ENCODE measurements at regions not wholly inside any gene's neighbourhood (a gene's known extent, or its start where the extent isn't known, plus 50 kb on each side); places are given as distances from the start of the nearest gene placed in this dataset.

DNA sequence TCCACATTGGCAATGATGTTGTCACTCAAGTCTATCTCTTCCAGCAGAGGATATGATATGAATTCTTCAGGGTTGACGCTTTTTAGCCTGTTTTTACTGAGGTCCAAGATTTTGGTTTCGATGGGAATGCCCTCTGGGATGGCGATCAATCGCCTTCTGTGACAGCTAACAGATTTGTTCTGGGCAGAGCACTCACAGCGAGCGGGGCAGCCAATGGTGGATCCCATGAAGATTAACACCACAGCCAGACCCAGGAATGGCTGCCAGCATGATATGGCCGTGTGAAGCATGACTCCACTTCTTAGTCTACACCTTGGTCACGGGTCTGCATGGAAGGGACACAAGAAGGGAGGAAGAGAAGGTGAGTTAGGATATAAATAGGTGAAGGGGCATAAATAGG, 377.1 kb upstream of the C9orf72 start:
- BruUV-seq (replicated peaks), result no TSS peak
- Histone ChIP-seq H3K9me3 (replicated peaks; ENCODE audit: control insufficient read depth, insufficient read depth, low read length) (peaks cover 4% of the 10 kb centered on the region), H3K36me3 (ENCODE audit: control insufficient read depth in 2 of 2, extremely low read depth in 1 of 2, insufficient read depth in 2 of 2, low read length in 2 of 2) (no peaks in the 10 kb centered on the region), H3K4me2 (ENCODE audit: insufficient read depth, low read length) (no peak overlapping the region), H3K4me1 (ENCODE audit: control insufficient read depth, extremely low read depth, insufficient read depth, low read length) (no peaks in the 10 kb centered on the region), H4K20me1 (replicated peaks; ENCODE audit: control insufficient read depth, extremely low read depth, insufficient read depth, low read length) (no peaks in the 10 kb centered on the region), H3K79me2 (ENCODE audit: control insufficient read depth, insufficient read depth, low read length) (no peaks in the 10 kb centered on the region), H2AFZ (ENCODE audit: low read depth, low read length) (no peak overlapping the region), H3K9me1 (replicated peaks; ENCODE audit: control insufficient read depth, extremely low read depth, insufficient read depth, low read length) (no peaks in the 10 kb centered on the region), H3K27me3 (ENCODE audit: control insufficient read depth in 2 of 2, insufficient read depth in 2 of 2, low read length in 2 of 2) (no peaks in the 10 kb centered on the region), H3K27ac (ENCODE audit: insufficient read depth, low read depth, low read length) (no peak overlapping the region), H3K9ac (replicated peaks; ENCODE audit: extremely low read depth, insufficient read depth, low read length) (no peak overlapping the region), H3K4me3 (replicated peaks in 1 of 3; ENCODE audit: insufficient read depth in 1 of 3, low read depth in 1 of 3, low read length in 3 of 3) (no peak overlapping the region)
- dilution Hi-C loops (cut with MboI; ENCODE audit: extremely low pct_ligation_motif_present, low sequenced_read_pairs), result no loop called here
- TF ChIP-seq EZH2 (IDR thresholded peaks at IDR 0.05; ENCODE audit: borderline replicate concordance, low read depth, low read length, severe bottlenecking), result no peak
- TF ChIP-seq GATA2 (IDR thresholded peaks at IDR 0.05; ENCODE audit: insufficient read depth, insufficient read length, low read depth, low read length), result no peak
- no peak for TF ChIP-seq JUN (IDR thresholded peaks at IDR 0.05; ENCODE audit: borderline replicate concordance, insufficient read depth, insufficient read length, low read depth)
- TF ChIP-seq, protein P1, sequence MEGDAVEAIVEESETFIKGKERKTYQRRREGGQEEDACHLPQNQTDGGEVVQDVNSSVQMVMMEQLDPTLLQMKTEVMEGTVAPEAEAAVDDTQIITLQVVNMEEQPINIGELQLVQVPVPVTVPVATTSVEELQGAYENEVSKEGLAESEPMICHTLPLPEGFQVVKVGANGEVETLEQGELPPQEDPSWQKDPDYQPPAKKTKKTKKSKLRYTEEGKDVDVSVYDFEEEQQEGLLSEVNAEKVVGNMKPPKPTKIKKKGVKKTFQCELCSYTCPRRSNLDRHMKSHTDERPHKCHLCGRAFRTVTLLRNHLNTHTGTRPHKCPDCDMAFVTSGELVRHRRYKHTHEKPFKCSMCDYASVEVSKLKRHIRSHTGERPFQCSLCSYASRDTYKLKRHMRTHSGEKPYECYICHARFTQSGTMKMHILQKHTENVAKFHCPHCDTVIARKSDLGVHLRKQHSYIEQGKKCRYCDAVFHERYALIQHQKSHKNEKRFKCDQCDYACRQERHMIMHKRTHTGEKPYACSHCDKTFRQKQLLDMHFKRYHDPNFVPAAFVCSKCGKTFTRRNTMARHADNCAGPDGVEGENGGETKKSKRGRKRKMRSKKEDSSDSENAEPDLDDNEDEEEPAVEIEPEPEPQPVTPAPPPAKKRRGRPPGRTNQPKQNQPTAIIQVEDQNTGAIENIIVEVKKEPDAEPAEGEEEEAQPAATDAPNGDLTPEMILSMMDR (IDR thresholded peaks at IDR 0.05; ENCODE audit: extremely low read depth in 1 of 2, insufficient read depth in 1 of 2, low read depth in 1 of 2, low read length in 2 of 2), result no peak
- TF ChIP-seq POLR2AphosphoS5 (IDR thresholded peaks at IDR 0.05; ENCODE audit: insufficient read depth, low read depth, low read length), result no peak
- no peak for TF ChIP-seq FOS (IDR thresholded peaks at IDR 0.05; ENCODE audit: borderline replicate concordance, insufficient read depth, low read length)
- TF ChIP-seq POLR2A (IDR thresholded peaks at IDR 0.05; ENCODE audit: low read depth, low read length), result no peak
- TF ChIP-seq, protein P2, sequence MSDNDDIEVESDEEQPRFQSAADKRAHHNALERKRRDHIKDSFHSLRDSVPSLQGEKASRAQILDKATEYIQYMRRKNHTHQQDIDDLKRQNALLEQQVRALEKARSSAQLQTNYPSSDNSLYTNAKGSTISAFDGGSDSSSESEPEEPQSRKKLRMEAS (IDR thresholded peaks at IDR 0.05; ENCODE audit: insufficient read depth, insufficient read length), result no peak
- TF ChIP-seq MYC (IDR thresholded peaks at IDR 0.05; ENCODE audit: low read depth, low read length), result no peak
- DNase-seq (ENCODE audit: low read depth, low spot score), result no peak
- POLR2A ChIA-PET, result no interaction called here
- CTCF ChIA-PET, result no interaction called here
- FAIRE-seq, result no peak
- intact Hi-C loops (cut with micrococcal nuclease), result no loop called here
